ENCODE measurements at regions not wholly inside any gene's neighbourhood (a gene's known extent, or its start where the extent isn't known, plus 50 kb on each side); places are given as distances from the start of the nearest gene placed in this dataset.

- H3K4me3 ChIP-seq (ENCODE audit: insufficient read depth, low read depth, low read length): no peak overlapping the region
- H3K9me3 ChIP-seq (ENCODE audit: control insufficient read depth, insufficient read depth, low read length): no peaks in the 10 kb centered on the region
- TF ChIP-seq RFX5 (IDR thresholded peaks at IDR 0.05; ENCODE audit: low read depth, low read length) (no peak), MXI1 (IDR thresholded peaks at IDR 0.05; ENCODE audit: borderline replicate concordance, low read depth, low read length) (no peak), MAFK (IDR thresholded peaks at IDR 0.05; ENCODE audit: low read depth, low read length) (no peak), SMC3 (IDR thresholded peaks at IDR 0.05; ENCODE audit: low read depth, low read length) (no peak), NFE2L2 (IDR thresholded peaks at IDR 0.05; ENCODE audit: low read depth, low read length) (no peak), CHD1 (IDR thresholded peaks at IDR 0.05; ENCODE audit: low read depth, low read length) (no peak), CEBPB (IDR thresholded peaks at IDR 0.05; ENCODE audit: low read depth, low read length) (no peak), ELK1 (IDR thresholded peaks at IDR 0.05; ENCODE audit: borderline replicate concordance, low read depth, low read length) (no peak), POLR2A (IDR thresholded peaks at IDR 0.05; ENCODE audit: low read depth, low read length) (no peak), USF2 (IDR thresholded peaks at IDR 0.05; ENCODE audit: low read depth, low read length) (no peak)
- intact Hi-C loops (cut with micrococcal nuclease): no loop called here
- no peak overlapping the region for H4K8ac ChIP-seq (ENCODE audit: low read depth in 2 of 2, low read length in 2 of 2)
- ChIA-PET CTCF (no interaction called here), POLR2A (ENCODE audit: unreplicated experiment) (no interaction called here)
- in situ Hi-C loops (cut with MboI; ENCODE audit: low sequenced_read_pairs): no loop called here
- no peak overlapping the region for H3K14ac ChIP-seq (replicated peaks; ENCODE audit: low read depth, low read length)
- DNase-seq (no peak), ATAC-seq (ENCODE audit: low read depth) (no peak)
- dilution Hi-C loops (cut with HindIII; ENCODE audit: low sequenced_read_pairs, unreplicated experiment): no loop called here
- H3K27me3 ChIP-seq (ENCODE audit: control insufficient read depth, insufficient read depth, low read length): no peaks in the 10 kb centered on the region
- H2AK5ac ChIP-seq (ENCODE audit: low read depth, low read length): no peak overlapping the region
- no peak overlapping the region for H3K56ac ChIP-seq (ENCODE audit: extremely low read depth, insufficient read depth, low read length)
- no peak overlapping the region for H3K4me2 ChIP-seq (ENCODE audit: low read depth, low read length)
- H3K79me1 ChIP-seq (ENCODE audit: low read depth in 1 of 2, low read length in 2 of 2): no peaks in the 10 kb centered on the region
- no peak overlapping the region for H3K23ac ChIP-seq (ENCODE audit: low read depth, low read length)
- H3K18ac ChIP-seq (ENCODE audit: low read depth, low read length): no peak overlapping the region
- H3K4me1 ChIP-seq (ENCODE audit: control insufficient read depth, insufficient read depth, low read length): no peaks in the 10 kb centered on the region
- no peaks in the 10 kb centered on the region for H3K9me1 ChIP-seq (ENCODE audit: insufficient read depth, low read length)
- H2BK5ac ChIP-seq (ENCODE audit: low read depth, low read length, poor library complexity, severe bottlenecking): no peak overlapping the region
- no peak overlapping the region for H4K5ac ChIP-seq (ENCODE audit: low read depth, low read length)
- H2BK15ac ChIP-seq (ENCODE audit: low read depth, low read length): no peak overlapping the region
- no TSS peak for BruUV-seq (replicated peaks)
- H2BK120ac ChIP-seq (ENCODE audit: low read depth, low read length): no peak overlapping the region
- no peaks in the 10 kb centered on the region for H4K20me1 ChIP-seq (ENCODE audit: insufficient read depth, low read length)
- H2AK9ac ChIP-seq (replicated peaks; ENCODE audit: low read depth, low read length, poor library complexity): no peak overlapping the region
- H3K9ac ChIP-seq (ENCODE audit: low read depth, low read length): no peak overlapping the region
- H3K27ac ChIP-seq (ENCODE audit: insufficient read depth, low read length): no peak overlapping the region
- H3K36me3 ChIP-seq (ENCODE audit: control insufficient read depth, insufficient read depth, low read length): no peaks in the 10 kb centered on the region
- H4K91ac ChIP-seq (ENCODE audit: insufficient read depth, low read depth, low read length): no peak overlapping the region
- no peak overlapping the region for H2BK20ac ChIP-seq (ENCODE audit: low read depth, low read length)
- WGBS, 2 experiments (ENCODE audit: extremely low coverage in 2 of 2, insufficient read length in 1 of 2): 17% methylated on average over 1 of the region's 5 CpGs; no CpG with 5 or more reads in 1 of the 2 experiments
- no peak overlapping the region for H2AFZ ChIP-seq (replicated peaks; ENCODE audit: low read length, poor library complexity)
- no peak overlapping the region for H3K4ac ChIP-seq (ENCODE audit: low read depth, low read length)
These were observed 308.8 kb downstream of the PRR32 start for GRCh38 chrX:127128282-127128681.
